ENCODE measurements at regions not wholly inside any gene's neighbourhood (a gene's known extent, or its start where the extent isn't known, plus 50 kb on each side); places are given as distances from the start of the nearest gene placed in this dataset.

GRCh38 chr3:178440043-178440442 lies 96.2 kb upstream of the KCNMB2 start:
- Mint-ChIP-seq H3K4me3 (no peak overlapping the region), H3K36me3 (ENCODE audit: low read depth) (no peaks in the 10 kb centered on the region), H3K27me3 (ENCODE audit: low read depth) (no peaks in the 10 kb centered on the region), H3K4me1 (ENCODE audit: low read depth) (no peaks in the 10 kb centered on the region), H3K27ac (no peak overlapping the region), H3K9me3 (no peaks in the 10 kb centered on the region)
- intact Hi-C loops (cut with micrococcal nuclease): no loop called here
- DNase-seq: no peak
- CTCF ChIA-PET: no interaction called here

GRCh38 chr3:178443634-178444033 lies 92.6 kb upstream of the KCNMB2 start:
- CTCF ChIA-PET: no interaction called here
- Mint-ChIP-seq H3K27me3 (ENCODE audit: low read depth) (no peaks in the 10 kb centered on the region), H3K4me1 (ENCODE audit: low read depth) (no peaks in the 10 kb centered on the region), H3K36me3 (ENCODE audit: low read depth) (no peaks in the 10 kb centered on the region), H3K9me3 (no peaks in the 10 kb centered on the region), H3K4me3 (no peak overlapping the region), H3K27ac (no peak overlapping the region)
- DNase-seq: no peak
- intact Hi-C loops (cut with micrococcal nuclease): no loop called here

GRCh38 chr3:178445139-178445538 lies 91.1 kb upstream of the KCNMB2 start:
- intact Hi-C loops (cut with micrococcal nuclease): no loop called here
- Mint-ChIP-seq H3K27me3 (ENCODE audit: low read depth) (peaks cover 2% of the 10 kb centered on the region), H3K9me3 (no peaks in the 10 kb centered on the region), H3K36me3 (ENCODE audit: low read depth) (no peaks in the 10 kb centered on the region), H3K27ac (no peak overlapping the region), H3K4me1 (ENCODE audit: low read depth) (no peaks in the 10 kb centered on the region), H3K4me3 (no peak overlapping the region)
- CTCF ChIA-PET: interaction anchor here (1.1 kb wide), 1 partner anchor 11 kb away, joined by 3 read pairs; no protein-coding TSS in a partner anchor
- DNase-seq: no peak

GRCh38 chr3:178446059-178446458 lies 90.2 kb upstream of the KCNMB2 start:
- CTCF ChIA-PET: interaction anchor here (0.6 to 1.6 kb wide), 2 partner anchors 10 to 119 kb away, joined by 3 to 5 read pairs; no protein-coding TSS in a partner anchor
- no peak overlapping the region for H3K27ac Mint-ChIP-seq
- DNase-seq: no peak
- no peaks in the 10 kb centered on the region for H3K4me1 Mint-ChIP-seq (ENCODE audit: low read depth)
- no peaks in the 10 kb centered on the region for H3K9me3 Mint-ChIP-seq
- H3K36me3 Mint-ChIP-seq (ENCODE audit: low read depth): no peaks in the 10 kb centered on the region
- peaks cover 2% of the 10 kb centered on the region for H3K27me3 Mint-ChIP-seq (ENCODE audit: low read depth)
- intact Hi-C loops (cut with micrococcal nuclease): no loop called here
- no peak overlapping the region for H3K4me3 Mint-ChIP-seq

GRCh38 chr3:178450476-178450875 lies 85.8 kb upstream of the KCNMB2 start:
- CTCF ChIA-PET: interaction anchor here (1.4 to 1.6 kb wide), 2 partner anchors 14 to 28 kb away, joined by 4 to 5 read pairs; no protein-coding TSS in a partner anchor
- no peak for DNase-seq
- no peak overlapping the region for H3K4me3 Mint-ChIP-seq
- H3K27me3 Mint-ChIP-seq (ENCODE audit: low read depth): peaks cover 4% of the 10 kb centered on the region
- H3K36me3 Mint-ChIP-seq (ENCODE audit: low read depth): no peaks in the 10 kb centered on the region
- H3K4me1 Mint-ChIP-seq (ENCODE audit: low read depth): no peaks in the 10 kb centered on the region
- H3K9me3 Mint-ChIP-seq: no peaks in the 10 kb centered on the region
- no peak overlapping the region for H3K27ac Mint-ChIP-seq
- intact Hi-C loops (cut with micrococcal nuclease): no loop called here

- H3K4me3 Mint-ChIP-seq: no peak overlapping the region
- H3K36me3 Mint-ChIP-seq (ENCODE audit: low read depth): no peaks in the 10 kb centered on the region
- no peaks in the 10 kb centered on the region for H3K4me1 Mint-ChIP-seq (ENCODE audit: low read depth)
- CTCF ChIA-PET: no interaction called here
- no peaks in the 10 kb centered on the region for H3K9me3 Mint-ChIP-seq
- no peak for DNase-seq
- H3K27me3 Mint-ChIP-seq (ENCODE audit: low read depth): peaks cover 7% of the 10 kb centered on the region
- no peak overlapping the region for H3K27ac Mint-ChIP-seq
- intact Hi-C loops (cut with micrococcal nuclease): no loop called here
These were observed 84.4 kb upstream of the KCNMB2 start for GRCh38 chr3:178451799-178452198.

- Mint-ChIP-seq H3K4me3 (no peak overlapping the region), H3K4me1 (ENCODE audit: low read depth) (no peaks in the 10 kb centered on the region), H3K36me3 (ENCODE audit: low read depth) (no peaks in the 10 kb centered on the region), H3K27ac (no peak overlapping the region), H3K9me3 (no peaks in the 10 kb centered on the region), H3K27me3 (ENCODE audit: low read depth) (peaks cover 13% of the 10 kb centered on the region)
- intact Hi-C loops (cut with micrococcal nuclease): no loop called here
- DNase-seq: no peak
- CTCF ChIA-PET: no interaction called here
These were observed 81.5 kb upstream of the KCNMB2 start for GRCh38 chr3:178454726-178455125.

- Mint-ChIP-seq H3K27me3 (ENCODE audit: low read depth) (peaks cover 16% of the 10 kb centered on the region), H3K4me1 (ENCODE audit: low read depth) (no peaks in the 10 kb centered on the region), H3K36me3 (ENCODE audit: low read depth) (no peaks in the 10 kb centered on the region), H3K27ac (no peak overlapping the region), H3K9me3 (no peaks in the 10 kb centered on the region), H3K4me3 (no peak overlapping the region)
- DNase-seq: no peak
- intact Hi-C loops (cut with micrococcal nuclease): no loop called here
- CTCF ChIA-PET: no interaction called here
These were observed 81.0 kb upstream of the KCNMB2 start for GRCh38 chr3:178455226-178455625.

GRCh38 chr3:178455946-178456345 lies 80.3 kb upstream of the KCNMB2 start:
- CTCF ChIA-PET: no interaction called here
- intact Hi-C loops (cut with micrococcal nuclease): no loop called here
- Mint-ChIP-seq H3K4me1 (ENCODE audit: low read depth) (no peaks in the 10 kb centered on the region), H3K36me3 (ENCODE audit: low read depth) (no peaks in the 10 kb centered on the region), H3K27me3 (ENCODE audit: low read depth) (peaks cover 20% of the 10 kb centered on the region), H3K4me3 (no peak overlapping the region), H3K27ac (no peak overlapping the region), H3K9me3 (no peaks in the 10 kb centered on the region)
- no peak for DNase-seq

- Mint-ChIP-seq H3K4me3 (no peak overlapping the region), H3K27me3 (ENCODE audit: low read depth) (peaks cover 25% of the 10 kb centered on the region), H3K4me1 (ENCODE audit: low read depth) (no peaks in the 10 kb centered on the region), H3K9me3 (no peaks in the 10 kb centered on the region), H3K36me3 (ENCODE audit: low read depth) (no peaks in the 10 kb centered on the region), H3K27ac (no peak overlapping the region)
- DNase-seq: no peak
- CTCF ChIA-PET: no interaction called here
- intact Hi-C loops (cut with micrococcal nuclease): no loop called here
These were observed 79.5 kb upstream of the KCNMB2 start for GRCh38 chr3:178456621-178457285.

- Mint-ChIP-seq H3K27ac (no peak overlapping the region), H3K4me1 (ENCODE audit: low read depth) (no peaks in the 10 kb centered on the region), H3K36me3 (ENCODE audit: low read depth) (no peaks in the 10 kb centered on the region), H3K4me3 (no peak overlapping the region), H3K27me3 (ENCODE audit: low read depth) (peaks cover 27% of the 10 kb centered on the region), H3K9me3 (no peaks in the 10 kb centered on the region)
- CTCF ChIA-PET: no interaction called here
- DNase-seq: no peak
- intact Hi-C loops (cut with micrococcal nuclease): no loop called here
These were observed 78.7 kb upstream of the KCNMB2 start for GRCh38 chr3:178457511-178457910.

GRCh38 chr3:178458313-178459037 lies 77.8 kb upstream of the KCNMB2 start:
- H3K4me3 Mint-ChIP-seq: no peak overlapping the region
- H3K27ac Mint-ChIP-seq: no peak overlapping the region
- H3K9me3 Mint-ChIP-seq: no peaks in the 10 kb centered on the region
- H3K4me1 Mint-ChIP-seq (ENCODE audit: low read depth): no peaks in the 10 kb centered on the region
- DNase-seq: no peak
- H3K27me3 Mint-ChIP-seq (ENCODE audit: low read depth): peaks cover 35% of the 10 kb centered on the region
- intact Hi-C loops (cut with micrococcal nuclease): no loop called here
- CTCF ChIA-PET: no interaction called here
- H3K36me3 Mint-ChIP-seq (ENCODE audit: low read depth): no peaks in the 10 kb centered on the region

GRCh38 chr3:178459038-178459410 lies 77.2 kb upstream of the KCNMB2 start:
- H3K27ac Mint-ChIP-seq: no peak overlapping the region
- H3K36me3 Mint-ChIP-seq (ENCODE audit: low read depth): no peaks in the 10 kb centered on the region
- intact Hi-C loops (cut with micrococcal nuclease): no loop called here
- CTCF ChIA-PET: no interaction called here
- peaks cover 35% of the 10 kb centered on the region for H3K27me3 Mint-ChIP-seq (ENCODE audit: low read depth)
- H3K4me3 Mint-ChIP-seq: no peak overlapping the region
- no peak for DNase-seq
- no peaks in the 10 kb centered on the region for H3K4me1 Mint-ChIP-seq (ENCODE audit: low read depth)
- H3K9me3 Mint-ChIP-seq: no peaks in the 10 kb centered on the region
